NCI-H1092 treated with DMSO at 0.1 percent for 48 hours (cell line): ENCODE measurements at regions not wholly inside any gene's neighbourhood (a gene's known extent, or its start where the extent isn't known, plus 50 kb on each side); places are given as distances from the start of the nearest gene placed in this dataset.

Experiments used
- DNase-seq: peaks from one replicate; lab custom pipeline; 2025; lab: John Stamatoyannopoulos, UW

GRCh38 chr4:187415231-187415630 is 580.3 kb upstream of the ZFP42 start:
- DNase-seq: no peak

GRCh38 chr4:187416216-187416615 is 579.4 kb upstream of the ZFP42 start:
- DNase-seq: no peak

DNA sequence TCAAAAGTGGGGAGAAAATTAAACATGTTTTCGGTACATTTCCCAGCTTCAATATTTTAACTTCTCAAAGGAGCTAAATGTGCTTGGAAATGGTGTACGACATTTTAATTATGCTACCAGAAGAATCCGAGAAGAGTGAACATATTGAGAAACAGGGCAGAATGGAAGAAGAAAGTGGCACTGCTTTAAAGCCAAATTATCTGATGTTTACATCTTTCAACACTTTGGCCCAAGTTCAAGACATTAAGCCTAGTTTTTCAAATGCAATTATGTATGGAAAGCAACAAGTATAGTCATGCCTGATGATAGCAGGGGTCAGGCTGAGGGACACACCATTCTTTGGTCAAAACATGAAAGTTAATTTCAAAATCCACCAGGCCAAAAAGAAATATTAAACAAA is 577.9 kb upstream of the ZFP42 start:
- no peak for DNase-seq

DNA sequence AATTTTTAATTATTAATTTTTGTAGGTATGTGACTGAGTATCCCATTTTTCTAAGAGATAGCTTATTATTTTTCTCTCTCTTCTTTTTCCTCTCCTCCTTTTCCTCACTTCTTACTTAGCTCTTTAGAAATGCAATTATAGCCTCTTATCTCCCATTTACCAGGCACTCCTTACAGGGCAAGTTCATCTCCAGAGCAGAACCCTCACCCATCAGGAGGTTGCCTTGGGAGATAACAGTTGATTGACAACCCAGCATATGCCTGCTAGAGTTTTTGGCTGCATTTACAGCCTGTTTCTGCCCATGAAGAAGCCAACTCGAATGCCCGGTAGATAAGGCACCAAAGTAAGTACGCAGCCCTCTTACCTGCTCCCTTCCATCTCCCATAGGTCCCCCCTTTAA is 572.9 kb upstream of the ZFP42 start:
- DNase-seq: no peak

GRCh38 chr4:187424636-187425035 is 570.9 kb upstream of the ZFP42 start:
- DNase-seq: no peak

- no peak for DNase-seq
These were observed 569.1 kb upstream of the ZFP42 start for GRCh38 chr4:187426511-187426910.

- no peak for DNase-seq
These were observed 563.3 kb upstream of the ZFP42 start for GRCh38 chr4:187432310-187432709.

GRCh38 chr4:187433141-187433540 is 562.4 kb upstream of the ZFP42 start:
- no peak for DNase-seq

DNA sequence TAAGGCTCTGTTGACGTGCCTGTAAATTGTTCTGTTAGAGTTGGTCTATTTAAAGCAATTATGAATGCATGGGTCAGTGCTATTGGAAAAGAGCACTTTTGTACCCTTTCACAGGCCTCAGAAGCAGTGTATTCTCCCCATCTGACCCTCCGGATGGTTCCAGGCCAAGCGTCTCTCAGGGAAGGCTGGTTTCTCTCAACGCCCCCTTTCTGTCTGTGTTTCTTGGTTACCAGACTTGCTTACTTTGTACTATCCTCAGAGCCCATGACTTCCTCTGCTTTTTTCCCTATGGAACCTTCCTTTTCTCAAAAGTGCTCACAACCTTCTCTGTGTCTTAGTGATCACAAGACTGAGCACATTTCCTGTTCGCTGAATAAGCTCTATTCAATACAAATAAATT is 559.3 kb upstream of the ZFP42 start:
- no peak for DNase-seq

GRCh38 chr4:187444061-187444460 is 551.5 kb upstream of the ZFP42 start:
- DNase-seq: no peak

- DNase-seq: no peak
These were observed 545.9 kb upstream of the ZFP42 start for GRCh38 chr4:187449702-187450101.

GRCh38 chr4:187451776-187452175 is 543.8 kb upstream of the ZFP42 start:
- no peak for DNase-seq

- DNase-seq: no peak
These were observed 535.6 kb upstream of the ZFP42 start for GRCh38 chr4:187460016-187460415.

DNA sequence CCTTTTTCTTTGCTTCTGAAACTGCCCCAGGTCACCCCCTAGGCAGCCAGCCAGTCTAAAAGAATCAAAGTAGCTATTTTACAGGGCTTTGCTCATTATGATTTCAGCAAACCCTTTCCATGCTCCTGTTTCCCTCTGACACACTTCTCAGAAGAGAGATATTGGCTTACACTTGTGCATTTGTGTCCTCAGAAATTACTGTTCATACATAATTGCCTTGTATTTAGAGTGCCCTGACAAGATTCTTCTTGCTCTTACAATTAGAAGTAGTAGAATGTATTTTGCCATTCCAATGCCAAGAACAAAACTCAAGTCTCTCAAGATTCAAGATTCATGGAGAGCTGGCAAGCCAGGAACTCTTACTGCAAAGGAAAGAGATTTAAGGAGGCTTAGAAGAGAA is 531.0 kb upstream of the ZFP42 start:
- no peak for DNase-seq

DNA sequence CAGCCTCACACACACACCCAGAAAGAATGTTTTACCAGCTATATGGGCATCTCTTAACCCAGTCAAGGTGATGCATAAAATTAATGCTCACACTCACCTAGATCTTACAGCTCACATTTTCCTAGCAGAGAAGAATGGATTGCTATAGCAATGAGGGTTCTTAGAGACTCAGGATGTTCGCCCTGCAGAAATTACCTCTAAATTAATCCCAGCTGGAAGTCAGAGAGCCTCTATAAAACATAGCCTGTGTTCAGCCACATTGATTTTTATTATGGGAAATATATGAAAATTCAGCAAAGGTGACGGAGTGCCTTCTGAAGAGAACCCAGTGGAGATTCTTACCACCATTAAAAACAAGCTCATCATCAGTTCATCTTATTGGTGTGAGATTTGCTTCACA is 528.3 kb upstream of the ZFP42 start:
- DNase-seq: no peak

DNA sequence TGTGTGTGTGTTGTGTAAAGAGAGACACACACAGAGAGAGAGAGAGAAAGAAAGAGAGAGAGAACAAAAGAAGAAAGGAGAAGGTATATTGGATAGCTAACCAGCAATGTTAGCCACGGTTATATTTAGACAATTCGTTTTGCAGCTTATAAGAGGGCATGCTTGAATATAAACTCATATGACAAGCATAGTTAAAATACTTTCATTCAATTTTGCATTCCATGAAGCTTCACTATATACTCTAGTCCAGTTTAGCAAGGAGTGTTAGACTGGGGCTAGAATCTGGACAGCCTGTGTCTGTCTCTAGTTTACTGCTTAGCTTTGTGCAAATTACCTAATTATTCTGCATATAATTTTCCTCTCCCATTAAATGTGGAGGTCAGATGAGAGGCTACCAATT is 525.9 kb upstream of the ZFP42 start:
- DNase-seq: no peak

DNA sequence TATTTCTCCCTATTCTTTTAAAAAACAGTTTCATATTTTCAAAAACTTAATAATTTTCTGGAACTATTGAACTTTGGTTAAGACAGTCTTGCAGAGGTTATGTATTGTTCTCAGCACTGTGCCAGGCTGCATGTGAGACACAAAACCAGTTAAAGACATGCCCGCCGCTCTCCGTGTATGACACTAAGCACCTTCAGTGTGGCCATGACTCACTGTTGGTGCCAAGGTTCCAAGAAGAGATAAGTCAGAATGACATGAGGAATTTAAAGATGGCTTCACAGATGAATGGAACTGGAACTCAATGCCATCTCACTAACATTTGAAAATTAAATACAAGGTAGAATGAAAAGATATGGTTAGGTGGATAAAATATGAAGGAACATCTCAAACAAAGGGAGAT is 525.5 kb upstream of the ZFP42 start:
- DNase-seq: no peak

DNA sequence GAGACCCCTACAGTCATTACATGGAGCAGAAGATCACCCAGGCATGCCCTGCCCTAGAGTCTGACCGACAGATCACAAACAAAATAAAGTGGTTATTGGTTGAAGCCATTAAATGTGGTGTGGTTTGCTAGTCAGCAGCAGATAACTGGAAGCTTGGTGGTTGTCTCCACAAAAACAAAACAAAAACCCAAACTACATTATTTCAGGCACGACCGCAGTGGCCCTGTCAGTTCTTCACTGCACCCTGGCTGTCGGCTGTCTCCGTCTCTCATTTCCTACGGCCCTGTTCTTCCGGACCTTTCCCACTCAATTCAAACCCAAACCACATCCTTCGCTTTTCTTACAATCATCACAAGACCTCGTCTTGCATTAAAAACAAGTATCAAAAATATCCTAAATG is 521.3 kb upstream of the ZFP42 start:
- DNase-seq: no peak

DNA sequence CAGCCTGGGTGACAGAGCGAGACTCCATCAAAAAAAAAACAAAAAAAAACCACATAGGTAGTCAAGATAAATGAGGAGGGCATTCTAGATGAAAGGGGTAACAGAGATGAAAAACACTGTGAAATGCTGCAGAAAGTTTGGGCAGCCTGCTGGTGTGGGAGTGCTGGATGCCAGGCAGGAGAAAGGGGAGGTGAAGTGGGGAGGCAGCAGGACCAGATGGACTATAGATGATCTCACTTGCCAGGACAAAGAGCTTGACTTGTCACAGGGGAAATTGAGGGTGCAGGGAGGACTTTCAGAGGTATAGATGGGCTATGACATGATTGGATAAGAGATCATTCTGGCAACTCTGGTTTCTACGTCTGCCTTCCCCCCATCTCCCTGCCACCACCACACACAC is 519.7 kb upstream of the ZFP42 start:
- no peak for DNase-seq

- no peak for DNase-seq
These were observed 518.3 kb upstream of the ZFP42 start for GRCh38 chr4:187477224-187477623.

- no peak for DNase-seq
These were observed 517.1 kb upstream of the ZFP42 start for GRCh38 chr4:187478292-187479140.

GRCh38 chr4:187479511-187479910 is 516.1 kb upstream of the ZFP42 start:
- DNase-seq: peak; percentile 37

GRCh38 chr4:187480146-187481145 is 515.1 kb upstream of the ZFP42 start:
- DNase-seq: no peak
